HS-27A (cell line): ENCODE measurements at regions not wholly inside any gene's neighbourhood (a gene's known extent, or its start where the extent isn't known, plus 50 kb on each side); places are given as distances from the start of the nearest gene placed in this dataset.

Experiments used
- DNase-seq: peaks from one replicate; pipeline ENCODE4 v3.0.0-alpha.2; 2012; ENCODE audit warnings: low read depth, missing footprints

DNA sequence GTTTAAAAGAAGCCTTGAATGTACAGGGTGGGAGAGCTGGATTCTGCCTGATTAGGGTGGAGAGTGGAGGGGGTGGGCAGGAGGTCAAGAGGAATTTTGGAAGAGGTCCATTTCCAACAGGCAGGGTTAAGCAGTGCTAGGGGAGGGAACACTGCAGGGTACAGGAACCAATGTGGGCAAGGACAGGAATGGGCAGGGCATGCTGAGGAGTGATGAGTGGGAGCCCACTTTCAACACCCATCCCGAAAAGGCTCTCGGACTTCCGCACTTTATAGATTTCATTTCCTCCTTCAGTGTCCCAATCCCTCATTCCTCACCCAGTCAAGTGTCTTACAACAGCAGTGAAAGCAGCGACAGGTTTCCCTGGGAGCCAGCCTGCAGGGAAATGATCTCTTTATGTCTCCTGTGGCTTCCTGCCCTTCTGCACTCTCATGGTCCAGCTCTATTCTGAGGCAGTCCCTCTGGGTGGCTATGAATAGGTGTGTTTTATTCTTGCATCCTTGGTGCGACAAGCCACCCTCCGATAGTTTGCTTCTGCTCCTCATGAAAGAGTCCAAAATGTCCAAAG, 50.5 kb upstream of the ZNF507 start:
- DNase-seq: no peak
